ENCODE measurements at regions not wholly inside any gene's neighbourhood (a gene's known extent, or its start where the extent isn't known, plus 50 kb on each side); places are given as distances from the start of the nearest gene placed in this dataset.

DNA sequence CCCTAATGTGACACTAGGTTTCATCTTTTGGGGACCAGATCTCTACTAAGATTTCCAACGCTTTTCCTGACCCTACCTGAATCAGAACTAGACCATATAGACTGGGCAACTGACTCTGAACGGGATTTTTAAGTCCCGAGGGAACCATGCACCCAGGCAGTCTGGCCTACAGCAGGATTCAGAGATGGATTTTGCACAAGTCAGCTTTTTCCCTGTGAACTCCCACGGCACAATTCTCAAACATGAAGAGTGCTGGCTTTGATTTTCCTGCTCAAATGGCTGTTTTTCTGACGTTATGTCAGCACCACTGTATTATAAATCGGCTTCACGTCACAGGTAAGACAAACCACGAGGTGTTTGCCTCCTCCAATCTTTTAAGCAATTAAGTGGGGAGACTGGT lies 409.1 kb downstream of the TCERG1L start:
- no peak for DNase-seq (ENCODE audit: low spot score)

DNA sequence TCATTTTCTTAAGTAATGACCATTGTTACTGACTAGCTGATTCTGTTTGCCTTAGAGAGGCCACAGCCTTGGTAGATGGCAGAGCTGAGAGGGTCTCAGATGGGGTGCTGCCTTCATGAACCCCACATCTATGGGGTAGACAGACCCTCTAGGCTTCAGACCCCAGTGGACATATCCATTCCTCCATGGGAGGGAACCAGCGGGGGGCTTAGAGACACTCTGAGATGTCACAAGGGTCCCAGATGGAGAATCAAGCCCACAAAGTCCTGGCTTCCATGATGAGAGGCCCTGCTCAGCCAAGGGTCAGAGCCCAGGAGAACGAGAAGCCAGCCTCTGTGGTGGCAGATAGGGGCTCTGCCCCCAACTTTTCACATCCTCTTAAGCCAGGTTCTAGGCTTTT lies 408.6 kb downstream of the TCERG1L start:
- DNase-seq (ENCODE audit: low spot score) = no peak

DNA sequence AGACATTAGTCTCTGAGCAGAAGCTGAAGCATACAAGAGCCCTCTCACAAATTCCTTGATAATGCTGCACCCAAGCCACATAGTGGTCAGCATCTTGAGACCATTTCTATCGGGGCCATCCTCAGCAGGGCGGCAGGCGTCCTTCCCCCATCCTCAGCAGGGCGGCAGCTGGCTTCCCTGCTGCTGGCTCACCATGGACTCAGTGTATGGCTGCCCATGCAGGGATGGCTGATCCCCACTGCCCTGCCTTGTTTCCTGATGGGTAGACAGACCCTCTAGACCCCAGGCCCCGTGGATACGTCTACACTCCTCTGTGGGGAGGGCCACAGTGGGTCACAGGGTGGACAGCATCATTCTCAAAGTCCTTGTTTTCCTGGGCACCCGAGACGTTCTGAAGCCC lies 406.8 kb downstream of the TCERG1L start:
- no peak for DNase-seq (ENCODE audit: low spot score)

DNA sequence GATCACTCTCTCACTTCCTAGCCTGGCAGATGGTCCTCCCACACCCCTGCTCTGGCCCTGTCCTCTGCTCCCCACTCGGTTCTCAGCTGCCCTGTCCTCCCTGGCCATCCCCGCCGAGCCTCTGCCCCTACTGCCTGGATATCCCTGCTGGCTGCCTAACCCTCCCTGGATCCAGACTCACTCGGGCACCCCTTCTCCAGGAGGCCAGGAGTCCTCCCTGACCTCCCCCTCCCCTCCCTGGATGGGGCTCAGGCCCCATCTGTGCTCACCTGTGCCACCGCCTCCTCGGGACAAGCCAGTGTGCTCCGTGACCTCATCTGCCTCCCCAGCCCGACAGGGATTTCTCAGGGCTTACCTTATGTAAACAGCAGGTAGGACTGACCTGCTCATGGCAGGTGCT lies 406.1 kb downstream of the TCERG1L start:
- DNase-seq (ENCODE audit: low spot score) = no peak

DNA sequence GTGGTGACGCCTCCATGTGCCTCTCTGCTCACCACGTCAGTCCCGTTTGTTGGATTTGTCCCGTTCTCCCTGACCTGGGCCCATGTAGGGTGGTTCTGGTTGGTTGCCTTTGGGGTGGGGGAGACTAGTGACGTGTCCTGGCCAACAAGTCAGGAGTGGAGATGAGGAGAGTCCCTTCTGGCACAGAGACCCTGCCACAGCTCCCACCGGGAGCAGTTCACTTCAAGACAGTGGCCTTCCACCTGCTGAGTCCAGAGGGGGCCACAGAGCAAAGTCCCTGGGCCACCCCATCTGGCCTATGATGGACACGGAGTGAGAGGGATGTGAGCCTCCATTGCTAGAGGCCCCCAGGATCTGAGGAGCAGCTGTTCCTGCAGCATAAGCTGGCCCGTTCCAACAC lies 405.6 kb downstream of the TCERG1L start:
- DNase-seq (ENCODE audit: low spot score) = no peak

DNA sequence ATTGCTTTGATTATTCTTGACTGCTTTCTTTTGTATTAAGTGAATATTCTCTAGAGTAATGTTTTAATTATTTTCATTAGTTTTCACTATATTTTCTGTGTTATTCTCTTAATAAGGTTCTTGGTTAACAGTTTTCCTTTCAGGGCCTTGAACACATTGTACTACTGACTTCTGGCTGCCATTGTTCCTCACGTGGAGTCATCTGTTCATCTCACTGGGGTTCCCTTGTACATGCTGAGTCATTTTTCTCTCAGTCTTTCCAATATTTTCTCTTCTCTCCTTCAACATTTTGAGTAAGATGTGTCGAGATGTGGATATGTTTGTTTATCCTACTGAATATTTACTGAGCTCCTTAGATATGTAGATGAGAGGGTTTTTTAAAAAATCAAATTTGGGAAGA lies 400.7 kb downstream of the TCERG1L start:
- DNase-seq (ENCODE audit: low spot score) = no peak

DNA sequence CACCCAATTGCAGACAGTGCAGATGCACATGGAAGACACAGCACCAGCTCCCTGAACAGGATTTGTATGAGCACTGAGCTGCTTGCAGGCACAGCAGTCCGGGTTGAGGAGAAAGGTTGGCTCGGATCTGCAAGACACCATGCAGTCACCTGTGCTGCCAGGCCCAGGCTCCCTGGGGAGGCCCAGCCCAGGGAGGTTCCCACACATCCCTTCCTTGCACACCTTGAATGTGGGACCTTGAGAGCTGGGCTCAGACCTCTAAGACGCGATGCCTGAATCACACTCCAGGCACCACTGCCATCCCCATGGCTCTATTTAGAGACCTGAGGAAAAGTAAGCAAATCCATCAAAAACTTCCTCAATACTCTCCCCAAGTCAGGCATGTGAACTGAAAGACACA lies 397.7 kb downstream of the TCERG1L start:
- no peak for DNase-seq (ENCODE audit: low spot score)

DNA sequence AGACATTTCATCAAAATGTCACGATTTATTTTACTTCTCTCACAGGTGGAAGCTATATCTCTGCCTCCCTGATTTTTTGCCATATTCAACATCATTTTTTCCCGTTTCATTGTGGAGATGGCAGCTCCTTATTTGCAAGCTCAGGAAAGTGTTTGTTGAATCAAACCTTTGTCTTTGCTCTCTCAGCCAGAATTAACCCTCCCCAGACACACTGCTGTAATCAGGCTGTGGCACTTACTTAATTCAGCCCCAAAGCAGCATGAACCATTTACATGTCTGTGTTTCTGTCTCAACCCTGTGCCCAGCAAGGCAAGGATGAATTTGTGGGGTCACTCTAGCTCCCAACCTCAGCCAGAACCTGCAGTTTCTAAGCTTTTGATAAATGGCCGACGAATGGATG lies 397.2 kb downstream of the TCERG1L start:
- no peak for DNase-seq (ENCODE audit: low spot score)

DNA sequence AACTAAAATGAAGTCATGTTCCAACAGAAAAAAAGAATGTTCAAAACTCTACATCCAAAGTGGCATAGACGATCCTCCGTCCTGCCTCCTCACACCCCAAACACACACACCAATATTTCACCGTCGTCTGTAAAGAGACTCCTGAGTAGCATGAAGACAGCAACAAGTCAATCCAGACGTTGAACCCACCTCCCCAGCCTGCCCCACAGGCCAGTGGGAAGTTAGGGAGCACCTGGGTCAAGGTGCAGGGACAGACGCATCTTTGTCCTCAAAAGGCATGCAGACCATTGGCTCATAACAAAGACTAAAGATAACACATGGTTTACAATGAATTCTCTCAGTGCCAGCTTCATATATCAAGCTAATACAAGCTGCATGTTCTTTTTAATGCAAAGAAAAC lies 396.5 kb downstream of the TCERG1L start:
- no peak for DNase-seq (ENCODE audit: low spot score)

DNA sequence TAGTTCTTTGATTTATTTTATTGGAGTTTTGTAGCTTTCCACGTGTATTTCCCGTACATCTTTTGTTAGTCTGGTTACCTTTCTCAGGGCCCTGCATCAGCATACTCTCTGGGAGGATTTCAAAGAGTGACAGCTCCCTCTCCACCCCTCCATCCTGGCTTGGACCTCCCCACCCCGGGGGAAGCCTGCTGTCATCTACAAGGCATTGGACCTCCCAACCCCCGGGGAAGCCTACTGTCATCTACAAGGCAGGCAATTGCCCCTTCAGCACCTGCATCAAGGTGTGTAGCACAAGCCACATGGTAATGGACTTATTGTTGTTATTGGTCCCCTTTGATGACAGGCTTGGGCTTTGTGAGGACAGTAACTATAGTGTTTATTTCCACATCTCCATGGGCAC lies 390.1 kb downstream of the TCERG1L start:
- no peak for DNase-seq (ENCODE audit: low spot score)

DNA sequence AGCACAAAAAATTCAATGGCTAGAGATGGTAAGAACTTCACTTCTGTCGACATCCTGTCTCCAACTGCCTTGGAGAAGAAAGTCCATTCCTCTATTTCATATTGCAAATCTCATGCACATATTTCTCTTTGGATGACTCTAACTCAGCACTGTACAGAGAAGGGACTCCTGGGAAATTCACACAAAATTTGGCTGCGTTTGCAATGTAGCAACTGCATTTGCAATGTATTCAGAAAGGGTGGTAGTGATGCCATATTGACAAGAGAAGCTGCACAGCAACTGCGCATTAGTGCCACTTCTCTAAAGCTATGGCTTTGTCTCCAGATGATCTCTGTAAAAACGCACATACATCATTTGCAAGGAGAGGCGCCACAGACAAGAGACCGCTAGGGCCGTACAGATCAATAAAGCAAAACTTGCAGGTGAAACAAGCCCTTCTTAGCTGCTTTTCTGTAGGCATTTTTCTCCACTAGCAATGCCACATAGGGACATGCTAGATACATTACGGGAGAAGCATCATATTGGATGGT lies 389.5 kb downstream of the TCERG1L start:
- DNase-seq (ENCODE audit: low spot score) = no peak

DNA sequence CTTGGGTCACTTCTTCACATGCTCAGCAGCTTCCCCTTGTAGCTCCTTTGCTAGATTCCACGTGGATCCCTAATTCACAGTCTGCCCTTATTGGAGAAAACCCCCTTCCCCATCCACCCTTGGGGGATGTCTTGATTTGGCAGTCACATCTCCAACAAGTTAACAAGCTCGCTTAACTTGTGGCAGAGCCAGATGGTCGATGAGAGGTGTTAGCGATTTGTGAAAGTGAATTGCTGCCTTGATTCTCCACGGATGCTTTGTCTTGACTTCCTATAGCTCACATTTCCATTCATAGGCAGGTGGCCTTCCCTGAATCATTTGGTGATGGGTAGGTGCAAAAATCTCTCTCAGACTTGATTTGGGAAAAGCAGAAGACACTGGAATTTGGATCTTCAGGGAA lies 387.9 kb downstream of the TCERG1L start:
- no peak for DNase-seq (ENCODE audit: low spot score)

DNA sequence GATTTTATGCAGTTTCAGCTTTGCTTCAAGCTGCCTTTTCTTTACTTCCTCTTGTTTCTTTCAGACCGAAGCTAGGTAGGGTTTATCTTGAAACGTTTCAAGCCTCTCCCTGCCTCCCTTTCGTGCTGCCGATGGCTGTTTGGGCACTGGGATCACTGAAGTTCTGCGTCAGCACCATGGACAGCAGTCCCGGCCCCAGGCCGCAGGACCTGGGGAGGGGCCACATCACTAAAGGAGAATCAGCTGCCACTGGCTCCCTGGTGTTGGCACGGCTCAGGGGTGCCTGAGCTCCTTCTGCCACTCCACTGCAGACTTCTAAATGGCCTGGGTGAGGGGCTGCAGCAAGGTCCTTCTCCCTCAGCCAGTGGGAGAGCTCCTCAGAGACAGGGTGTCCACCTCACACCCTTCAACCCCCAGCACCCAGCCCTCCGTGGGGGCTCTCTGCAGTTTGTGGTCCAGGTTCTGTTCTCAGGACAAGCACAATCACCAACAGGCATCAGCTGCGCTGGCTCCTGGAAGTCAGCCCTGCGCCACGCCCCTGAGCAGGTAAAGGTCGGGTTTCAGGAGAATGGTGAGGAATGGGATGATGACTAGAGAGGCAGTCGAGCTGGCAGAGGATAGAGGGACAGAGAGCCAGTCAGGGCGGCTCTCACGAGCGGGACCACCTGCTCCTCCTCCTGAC lies 387.2 kb downstream of the TCERG1L start:
- DNase-seq (ENCODE audit: low spot score) = no peak

DNA sequence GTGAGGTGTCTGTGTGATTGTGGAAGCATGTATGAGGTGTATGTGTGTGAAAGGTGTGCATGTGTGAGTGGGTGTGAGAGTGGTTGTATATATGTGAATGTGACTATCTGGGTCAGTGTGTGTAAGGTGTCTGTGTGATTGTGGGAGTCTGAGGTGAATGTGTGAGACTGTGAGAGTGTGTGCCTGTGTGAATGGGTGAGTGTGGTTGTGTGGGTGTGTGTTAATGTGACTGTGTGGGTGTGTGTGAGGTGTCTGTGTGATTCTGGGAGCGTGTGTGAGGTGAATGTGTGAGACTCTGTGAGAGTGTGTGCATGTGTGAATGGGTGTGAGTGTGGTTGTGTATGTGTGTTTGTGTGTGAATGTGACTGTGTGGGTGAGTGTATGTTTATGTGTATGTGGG lies 385.1 kb downstream of the TCERG1L start:
- DNase-seq (ENCODE audit: low spot score) = no peak

DNA sequence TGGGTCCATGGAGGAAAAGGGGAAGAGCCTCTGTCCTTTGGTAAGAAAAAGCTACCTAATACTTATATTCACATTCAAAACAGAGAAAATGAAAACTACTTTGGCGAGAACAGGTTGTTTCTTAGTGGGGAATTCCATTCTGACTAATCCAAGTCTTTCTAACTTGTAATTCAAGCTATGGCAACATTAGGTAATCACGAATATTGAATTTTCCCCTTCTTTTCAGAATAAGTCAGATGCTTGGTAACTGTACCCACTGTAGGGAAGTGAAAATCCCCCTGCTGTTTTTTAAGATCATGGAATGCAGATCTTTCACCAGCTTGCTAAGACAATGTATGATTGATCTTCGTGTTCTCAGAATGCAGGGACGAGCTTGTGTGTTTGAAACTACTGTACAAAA lies 384.4 kb downstream of the TCERG1L start:
- DNase-seq (ENCODE audit: low spot score) = no peak

DNA sequence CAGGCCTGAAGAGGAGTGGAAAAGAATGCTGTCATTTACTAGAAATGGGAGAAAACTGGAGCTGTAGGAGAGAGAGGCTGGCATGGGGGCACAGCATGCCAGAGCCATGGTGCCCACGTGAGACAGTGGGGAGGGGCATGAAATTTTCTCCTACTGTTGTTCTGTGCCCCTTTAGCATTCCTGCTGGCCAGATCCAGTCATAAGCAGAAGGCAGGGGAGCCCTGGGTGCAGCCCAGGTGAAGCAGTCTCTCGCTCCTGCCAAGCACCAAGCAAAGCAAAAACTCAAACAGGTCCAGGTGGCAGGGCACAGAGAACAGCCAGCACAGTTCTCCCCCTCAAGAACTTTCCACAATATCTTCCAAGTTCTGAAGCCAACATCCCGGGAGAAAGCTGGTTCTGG lies 383.2 kb downstream of the TCERG1L start:
- no peak for DNase-seq (ENCODE audit: low spot score)

DNA sequence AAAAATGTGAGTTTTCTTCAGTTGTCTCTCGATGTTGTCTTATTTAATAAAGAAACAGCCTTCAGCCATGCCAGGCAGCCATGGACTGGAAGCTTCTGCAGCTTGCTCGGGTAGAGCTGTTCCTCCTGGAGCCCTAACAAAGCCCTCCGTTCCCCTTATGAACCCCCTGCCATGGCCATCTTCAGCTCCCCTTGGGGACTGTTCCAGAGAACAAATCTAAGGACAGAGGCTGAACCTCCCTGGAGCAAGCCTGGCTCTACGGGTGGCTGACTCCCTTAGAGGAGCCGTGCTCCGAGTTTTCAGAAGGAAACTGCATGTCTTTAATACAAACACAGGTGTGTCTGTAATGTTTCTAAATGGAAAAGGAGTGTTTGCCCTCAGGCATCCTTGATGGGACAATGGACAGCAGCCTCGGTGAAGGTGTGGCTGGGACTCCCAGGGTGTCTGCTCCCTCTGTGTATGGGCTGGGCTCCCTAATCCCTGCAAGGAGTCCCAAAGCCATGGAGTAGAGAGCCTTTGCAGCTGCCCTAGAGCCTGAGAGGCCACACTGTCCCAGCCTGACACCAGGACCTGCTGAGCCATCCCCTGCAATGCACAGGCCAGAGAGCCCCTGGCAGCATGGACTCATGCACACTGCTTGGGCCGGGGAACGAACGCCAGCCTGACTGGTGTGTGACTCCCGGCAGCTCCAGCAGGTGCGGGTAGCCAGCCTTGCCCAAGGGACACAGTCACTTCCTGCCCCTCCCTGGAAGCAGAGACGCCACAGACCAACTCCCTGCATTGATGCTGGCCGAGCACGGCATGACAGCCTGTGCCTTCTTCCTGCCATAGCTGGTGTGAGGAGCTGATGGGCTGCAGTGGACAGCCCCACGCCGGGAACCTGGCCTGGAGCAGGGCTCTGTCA lies 381.8 kb downstream of the TCERG1L start:
- DNase-seq (ENCODE audit: low spot score) = no peak

DNA sequence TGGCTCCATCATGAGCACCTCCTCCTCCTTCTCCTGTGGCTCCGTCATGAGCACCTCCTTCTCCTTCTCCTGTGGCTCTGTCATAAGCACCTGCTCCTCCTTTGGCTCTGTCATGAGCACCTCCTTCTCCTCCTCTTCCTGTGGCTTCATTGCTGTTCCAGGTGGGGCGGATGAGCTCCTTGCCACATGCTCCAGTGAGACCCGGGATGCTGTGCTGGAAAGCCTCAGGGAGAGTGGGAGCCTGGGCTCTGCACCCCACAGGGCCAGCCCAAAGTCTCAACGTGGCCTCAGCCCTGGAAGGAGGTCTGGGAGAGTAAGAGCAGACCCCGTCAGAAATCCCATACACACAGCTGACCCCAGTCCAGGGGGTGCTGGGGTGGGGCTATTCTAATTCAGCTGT lies 380.7 kb downstream of the TCERG1L start:
- DNase-seq (ENCODE audit: low spot score) = no peak

DNA sequence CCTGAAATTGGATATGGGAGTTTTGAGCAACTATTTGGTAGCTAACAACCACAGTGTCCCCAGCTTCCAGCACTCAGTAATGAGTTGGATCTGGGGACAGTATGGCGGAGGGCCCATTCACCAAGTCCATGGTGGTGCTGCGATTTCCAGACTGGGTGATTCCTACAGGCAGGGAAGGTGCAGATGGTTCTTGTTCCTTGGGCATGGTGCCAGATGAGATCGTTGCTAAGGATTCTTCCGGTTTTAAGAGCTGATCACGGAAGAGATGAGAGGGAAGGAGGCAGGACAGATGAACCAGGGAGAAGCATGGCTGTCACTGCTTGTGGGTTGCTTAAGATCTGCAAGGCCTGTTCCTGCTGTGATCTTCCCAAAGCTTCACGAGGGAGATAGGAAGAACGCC lies 380.3 kb downstream of the TCERG1L start:
- DNase-seq (ENCODE audit: low spot score) = no peak

DNA sequence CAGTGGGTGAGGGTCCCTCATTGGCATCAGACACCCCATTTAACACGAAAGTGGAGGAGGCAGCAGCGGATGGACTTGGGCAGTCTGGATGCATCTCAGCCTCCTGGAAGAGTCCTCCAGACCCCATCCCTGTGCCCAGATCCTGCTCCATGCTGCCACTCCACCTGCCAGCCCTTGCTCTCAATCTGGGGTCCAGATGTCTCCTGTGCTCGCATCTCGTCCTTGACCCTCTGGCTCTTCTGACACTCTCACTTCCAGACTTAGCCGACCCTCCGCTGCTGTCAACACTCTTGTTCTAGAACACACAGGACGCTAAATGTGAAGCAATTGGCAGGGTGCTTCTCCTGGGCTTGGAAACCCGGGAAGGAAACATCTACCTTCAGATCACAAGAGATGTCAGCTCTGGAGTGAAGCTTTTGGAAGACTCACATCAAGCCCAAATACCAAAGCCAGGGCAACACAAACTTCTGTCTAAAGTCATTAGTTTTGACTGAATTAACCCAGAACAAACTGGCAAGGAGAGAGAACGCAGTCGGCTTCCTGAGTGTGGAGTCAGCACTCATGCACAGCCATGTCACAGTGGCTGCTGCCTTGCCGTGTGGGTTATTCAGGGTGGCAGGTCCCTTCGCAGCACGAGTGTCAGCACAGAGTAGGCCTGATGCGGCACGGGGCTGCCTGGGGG lies 379.1 kb downstream of the TCERG1L start:
- no peak for DNase-seq (ENCODE audit: low spot score)

DNA sequence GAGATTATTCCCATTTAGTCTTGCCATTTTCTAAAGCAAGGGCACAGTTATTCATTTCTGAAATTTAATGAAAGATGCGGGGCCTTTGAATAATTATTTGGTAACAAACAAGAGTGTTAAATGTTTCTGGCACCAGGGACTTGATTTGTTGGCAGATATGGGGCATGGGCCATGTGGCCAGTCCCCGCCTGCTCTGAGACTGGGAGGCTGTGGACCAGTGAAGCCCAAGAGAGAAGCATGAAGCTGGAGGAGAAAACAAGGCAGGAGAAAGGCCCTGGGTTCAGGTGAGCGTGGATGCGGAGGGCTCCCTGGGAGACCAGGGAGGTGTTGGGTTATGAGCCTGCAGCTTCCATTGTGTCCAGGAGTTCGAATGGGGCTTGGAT lies 378.5 kb downstream of the TCERG1L start:
- DNase-seq (ENCODE audit: low spot score) = no peak

DNA sequence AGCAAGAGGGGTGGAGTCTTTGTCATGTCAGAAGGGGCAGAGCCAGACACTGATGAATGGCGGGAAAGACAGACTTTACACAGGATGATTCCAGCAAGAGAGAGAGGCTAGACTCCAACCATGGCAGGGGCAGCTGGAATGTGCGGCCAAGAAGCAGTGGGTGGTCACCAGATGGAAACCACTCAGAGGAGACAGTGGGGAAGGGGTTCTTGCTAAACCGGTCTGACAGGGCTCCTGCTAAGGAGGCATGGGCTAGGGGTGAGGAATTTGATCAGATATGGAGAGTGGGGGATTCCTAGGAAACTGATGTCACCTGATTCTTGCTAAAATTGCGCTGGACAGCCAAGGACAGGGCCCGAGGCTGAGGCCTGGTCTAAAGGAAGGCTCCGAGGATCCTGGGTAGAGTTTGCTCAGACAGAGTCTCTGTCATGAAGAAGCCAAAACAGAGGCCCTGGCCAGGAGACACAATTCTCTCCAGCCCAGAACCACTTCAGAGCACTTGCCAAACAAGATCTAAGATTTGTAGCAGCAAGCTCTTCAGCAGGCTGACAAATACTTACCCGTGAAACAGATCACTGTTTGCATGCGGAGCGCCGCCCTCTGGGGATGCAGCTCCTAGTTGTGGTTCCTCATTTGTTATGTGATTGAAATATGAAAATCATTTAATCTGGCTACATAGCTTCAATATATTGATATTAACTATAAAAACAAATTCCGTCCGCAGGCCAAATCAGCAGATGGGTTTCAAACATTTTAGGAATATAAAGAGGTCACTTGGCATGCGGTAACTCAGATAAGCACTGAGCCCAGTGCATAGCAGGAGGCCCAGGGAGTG lies 377.0 kb downstream of the TCERG1L start:
- DNase-seq (ENCODE audit: low spot score) = no peak
